ENCODE measurements at regions not wholly inside any gene's neighbourhood (a gene's known extent, or its start where the extent isn't known, plus 50 kb on each side); places are given as distances from the start of the nearest gene placed in this dataset.

GRCh38 chr5:6235726-6236125 is 142.6 kb downstream of the MED10 start:
- no peak for DNase-seq (ENCODE audit: low read depth)
- no peak overlapping the region for H3K4me3 ChIP-seq (ENCODE audit: low read depth, low read length)
- TF ChIP-seq MAX (IDR thresholded peaks at IDR 0.05; ENCODE audit: low read depth, low read length) (no peak), MYC (IDR thresholded peaks at IDR 0.05; ENCODE audit: low read depth, low read length) (no peak), POLR2A (IDR thresholded peaks at IDR 0.05; ENCODE audit: extremely low read depth, insufficient read length) (no peak), CTCF (IDR thresholded peaks at IDR 0.05; ENCODE audit: low read depth, low read length) (no peak)

GRCh38 chr5:6228257-6229250 is 149.8 kb downstream of the MED10 start:
- no peak for TF ChIP-seq MYC (IDR thresholded peaks at IDR 0.05; ENCODE audit: low read depth, low read length)
- TF ChIP-seq MAX (IDR thresholded peaks at IDR 0.05; ENCODE audit: low read depth, low read length), result no peak
- no peak for TF ChIP-seq POLR2A (IDR thresholded peaks at IDR 0.05; ENCODE audit: extremely low read depth, insufficient read length)
- TF ChIP-seq CTCF (IDR thresholded peaks at IDR 0.05; ENCODE audit: low read depth, low read length), result no peak
- no peak for DNase-seq (ENCODE audit: low read depth)

GRCh38 chr5:6225121-6225607 is 153.2 kb downstream of the MED10 start:
- no peak for TF ChIP-seq CTCF (IDR thresholded peaks at IDR 0.05; ENCODE audit: low read depth, low read length)
- no peak for TF ChIP-seq MAX (IDR thresholded peaks at IDR 0.05; ENCODE audit: low read depth, low read length)
- TF ChIP-seq MYC (IDR thresholded peaks at IDR 0.05; ENCODE audit: low read depth, low read length), result no peak
- no peak for TF ChIP-seq POLR2A (IDR thresholded peaks at IDR 0.05; ENCODE audit: extremely low read depth, insufficient read length)

More at GRCh38 chr5:6228257-6229250, 149.8 kb downstream of the MED10 start:
- H3K4me3 ChIP-seq (ENCODE audit: low read depth, low read length), result no peak overlapping the region

GRCh38 chr5:6224406-6224805 is 153.9 kb downstream of the MED10 start:
- no peak overlapping the region for H3K4me3 ChIP-seq (ENCODE audit: low read depth, low read length)
- DNase-seq (ENCODE audit: low read depth), result no peak
- TF ChIP-seq MYC (IDR thresholded peaks at IDR 0.05; ENCODE audit: low read depth, low read length), result no peak
- TF ChIP-seq POLR2A (IDR thresholded peaks at IDR 0.05; ENCODE audit: extremely low read depth, insufficient read length), result no peak

More at GRCh38 chr5:6225121-6225607, 153.2 kb downstream of the MED10 start:
- H3K4me3 ChIP-seq (ENCODE audit: low read depth, low read length), result no peak overlapping the region
- no peak for DNase-seq (ENCODE audit: low read depth)

- TF ChIP-seq CTCF (IDR thresholded peaks at IDR 0.05; ENCODE audit: low read depth, low read length), result no peak
- no peak for TF ChIP-seq MAX (IDR thresholded peaks at IDR 0.05; ENCODE audit: low read depth, low read length)
- no peak for TF ChIP-seq MYC (IDR thresholded peaks at IDR 0.05; ENCODE audit: low read depth, low read length)
- TF ChIP-seq POLR2A (IDR thresholded peaks at IDR 0.05; ENCODE audit: extremely low read depth, insufficient read length), result no peak
- H3K4me3 ChIP-seq (ENCODE audit: low read depth, low read length), result no peak overlapping the region
- DNase-seq (ENCODE audit: low read depth), result no peak
Measured at GRCh38 chr5:6222899-6223298, 155.4 kb downstream of the MED10 start.

GRCh38 chr5:6222121-6222520 is 156.2 kb downstream of the MED10 start:
- H3K4me3 ChIP-seq (ENCODE audit: low read depth, low read length), result no peak overlapping the region
- no peak for DNase-seq (ENCODE audit: low read depth)
- no peak for TF ChIP-seq CTCF (IDR thresholded peaks at IDR 0.05; ENCODE audit: low read depth, low read length)
- no peak for TF ChIP-seq MYC (IDR thresholded peaks at IDR 0.05; ENCODE audit: low read depth, low read length)
- TF ChIP-seq MAX (IDR thresholded peaks at IDR 0.05; ENCODE audit: low read depth, low read length), result no peak
- no peak for TF ChIP-seq POLR2A (IDR thresholded peaks at IDR 0.05; ENCODE audit: extremely low read depth, insufficient read length)

All from NB4 (cell line).